OCI-LY7 (cell line): ENCODE measurements at regions not wholly inside any gene's neighbourhood (a gene's known extent, or its start where the extent isn't known, plus 50 kb on each side); places are given as distances from the start of the nearest gene placed in this dataset.
"Not testable (repeated sequence)": the region's sequence is repeated elsewhere in the genome, so short reads cannot be mapped to it uniquely, and the experiment has no call there.

Source experiments
- BruUV-seq: library from RNA; stranded (reverse); fragments of 400-500 nt; replicated peaks from 2 replicates; lab custom pipeline; 2021; lab: Mats Ljungman, UMichigan
- CTCF ChIA-PET: fragments of 300-600 bp; sonication (Branson Sonifier 250); formaldehyde crosslinking; loops from one replicate; lab custom pipeline; 2022; ENCODE audit warnings: antibody characterized with exemption; ENCODE audit not compliant: unreplicated experiment; lab: Charles Lee
- POLR2A ChIA-PET: fragments of 300-600 bp; sonication (Branson Sonifier 250); formaldehyde crosslinking; loops from one replicate; lab custom pipeline; 2022; ENCODE audit warnings: antibody characterized with exemption; lab: Charles Lee
- DNase-seq: peaks from one replicate; pipeline ENCODE4 v3.0.0-alpha.2; 2015; ENCODE audit warnings: low spot score
- H2AFZ ChIP-seq: fragments of 200-600 bp; sonication (generic), shearing (Covaris generic); 2 replicates; pipeline ENCODE4 v1.6.1; 2014; ENCODE audit warnings: mild to moderate bottlenecking, antibody characterized with exemption, low read length, moderate library complexity
- H3K27ac ChIP-seq: fragments of 200-600 bp; sonication (generic); 2 replicates; pipeline ENCODE4 v1.5.1; 2014; ENCODE audit warnings: mixed run types, low read depth, mild to moderate bottlenecking, moderate library complexity, low read length, inconsistent platforms; ENCODE audit not compliant: poor library complexity, severe bottlenecking
- H3K36me3 ChIP-seq: fragments of 200-600 bp; sonication (generic); 2 replicates; pipeline ENCODE4 v1.6.1; 2014; ENCODE audit warnings: mild to moderate bottlenecking, antibody characterized with exemption, low read length, moderate library complexity, mixed read lengths; ENCODE audit not compliant: insufficient read depth
- H3K4me1 ChIP-seq: fragments of 200-600 bp; sonication (generic); 2 replicates; pipeline ENCODE4 v1.5.1; 2014; ENCODE audit warnings: mild to moderate bottlenecking, low read length; ENCODE audit not compliant: insufficient read depth, poor library complexity, severe bottlenecking
- H3K4me2 ChIP-seq: fragments of 200-600 bp; sonication (generic); 2 replicates; pipeline ENCODE4 v1.6.1; 2014; ENCODE audit warnings: mild to moderate bottlenecking, low read length
- H3K4me3 ChIP-seq: fragments of 200-600 bp; sonication (generic); 2 replicates; pipeline ENCODE4 v1.5.1; 2014; ENCODE audit warnings: mild to moderate bottlenecking, low read depth, low read length; ENCODE audit not compliant: poor library complexity, severe bottlenecking
- H3K79me2 ChIP-seq: fragments of 200-600 bp; sonication (generic); 2 replicates; pipeline ENCODE4 v1.6.1; 2016; ENCODE audit warnings: low read depth, mild to moderate bottlenecking, low read length, moderate library complexity, mixed read lengths; ENCODE audit not compliant: insufficient read depth
- H3K9me2 ChIP-seq: fragments of 200-600 bp; sonication (generic); 2 replicates; pipeline ENCODE4 v1.6.1; 2016; ENCODE audit warnings: mild to moderate bottlenecking, low read length, mixed read lengths; ENCODE audit not compliant: insufficient read depth
- H3K9me3 ChIP-seq: fragments of 200-600 bp; sonication (generic); 2 replicates; pipeline ENCODE4 v1.6.1; 2014; ENCODE audit warnings: mild to moderate bottlenecking, mixed run types, low read length, mixed read lengths
- H4K20me1 ChIP-seq: fragments of 200-600 bp; sonication (generic); 2 replicates; pipeline ENCODE4 v1.6.1; 2014; ENCODE audit warnings: mild to moderate bottlenecking, antibody characterized with exemption, low read length, moderate library complexity, mixed read lengths; ENCODE audit not compliant: insufficient read depth
- EZH2phosphoT487 ChIP-seq: fragments of 200-600 bp; sonication (generic); IDR thresholded peaks from 2 replicates; pipeline ENCODE4 v1.6.1; 2018; ENCODE audit warnings: low read depth, borderline replicate concordance, mild to moderate bottlenecking, mixed run types, antibody characterized with exemption, low read length, moderate library complexity, mixed read lengths
- intact Hi-C: fragments of 100-400 bp; cut with micrococcal nuclease; formaldehyde crosslinking; loops from one replicate; pipeline ENCODE4 v1.10.0; 2022; ENCODE audit not compliant: unreplicated experiment
- TF ChIP-seq, protein P1 (sequence below): fragments of 200-600 bp; sonication (generic); conservative IDR thresholded peaks from 2 replicates; pipeline ENCODE4 v1.5.1; 2014; ENCODE audit warnings: mild to moderate bottlenecking, antibody characterized with exemption, low read length, moderate library complexity, mixed read lengths

DNA sequence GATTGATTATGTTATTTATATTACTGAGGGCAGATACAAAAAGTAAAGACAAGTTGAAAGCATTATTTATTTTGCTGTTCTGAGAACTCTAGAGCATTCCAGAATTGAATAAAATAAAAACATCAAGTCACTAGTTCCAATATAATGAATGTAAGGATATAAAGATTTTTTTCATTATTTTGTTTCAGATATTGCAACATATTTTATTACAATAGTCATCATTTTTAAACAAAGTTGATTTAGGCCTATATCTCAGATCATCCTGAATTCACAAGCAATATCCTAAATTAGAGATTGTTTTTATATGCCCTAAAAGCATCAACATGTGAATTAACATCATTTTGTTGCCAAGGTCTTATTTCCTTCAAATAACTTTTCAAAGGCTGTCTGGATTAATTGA, 535.6 kb upstream of the KCND2 start:
- no peaks in the 10 kb centered on the region for H3K4me1 ChIP-seq
- no peak for TF ChIP-seq EZH2phosphoT487
- TF ChIP-seq, protein P1, sequence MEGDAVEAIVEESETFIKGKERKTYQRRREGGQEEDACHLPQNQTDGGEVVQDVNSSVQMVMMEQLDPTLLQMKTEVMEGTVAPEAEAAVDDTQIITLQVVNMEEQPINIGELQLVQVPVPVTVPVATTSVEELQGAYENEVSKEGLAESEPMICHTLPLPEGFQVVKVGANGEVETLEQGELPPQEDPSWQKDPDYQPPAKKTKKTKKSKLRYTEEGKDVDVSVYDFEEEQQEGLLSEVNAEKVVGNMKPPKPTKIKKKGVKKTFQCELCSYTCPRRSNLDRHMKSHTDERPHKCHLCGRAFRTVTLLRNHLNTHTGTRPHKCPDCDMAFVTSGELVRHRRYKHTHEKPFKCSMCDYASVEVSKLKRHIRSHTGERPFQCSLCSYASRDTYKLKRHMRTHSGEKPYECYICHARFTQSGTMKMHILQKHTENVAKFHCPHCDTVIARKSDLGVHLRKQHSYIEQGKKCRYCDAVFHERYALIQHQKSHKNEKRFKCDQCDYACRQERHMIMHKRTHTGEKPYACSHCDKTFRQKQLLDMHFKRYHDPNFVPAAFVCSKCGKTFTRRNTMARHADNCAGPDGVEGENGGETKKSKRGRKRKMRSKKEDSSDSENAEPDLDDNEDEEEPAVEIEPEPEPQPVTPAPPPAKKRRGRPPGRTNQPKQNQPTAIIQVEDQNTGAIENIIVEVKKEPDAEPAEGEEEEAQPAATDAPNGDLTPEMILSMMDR: no peak
- no peak overlapping the region for H3K4me2 ChIP-seq
- no peak overlapping the region for H3K4me3 ChIP-seq
- no peaks in the 10 kb centered on the region for H3K9me2 ChIP-seq
- no peak overlapping the region for H2AFZ ChIP-seq
- no peaks in the 10 kb centered on the region for H3K79me2 ChIP-seq
- no peaks in the 10 kb centered on the region for H4K20me1 ChIP-seq
- no peak overlapping the region for H3K27ac ChIP-seq
- CTCF ChIA-PET: no interaction called here
- POLR2A ChIA-PET: no interaction called here
- no TSS peak for BruUV-seq
- H3K36me3 ChIP-seq: no peaks in the 10 kb centered on the region
- DNase-seq: no peak
- H3K9me3 ChIP-seq: no peaks in the 10 kb centered on the region
- intact Hi-C loops: no loop called here

DNA sequence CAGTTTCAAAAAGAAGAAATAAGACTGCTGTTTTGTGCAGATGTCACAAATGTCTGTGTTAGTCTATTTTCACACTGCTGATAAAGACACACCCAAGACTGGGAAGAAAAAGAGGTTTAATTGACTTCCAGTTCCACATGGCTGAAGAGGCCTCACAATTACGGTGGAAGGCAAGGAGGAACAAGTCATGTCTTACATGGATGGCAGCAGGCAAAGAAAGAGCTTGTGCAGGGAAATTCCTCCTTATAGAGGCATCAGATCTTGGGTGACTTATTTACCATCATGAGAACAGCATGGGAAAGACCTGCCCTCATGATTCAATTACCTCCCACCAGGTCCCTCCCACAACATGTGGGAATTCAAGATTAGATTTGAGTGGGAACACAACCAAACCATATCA, 527.7 kb upstream of the KCND2 start:
- H3K9me3 ChIP-seq, POLR2A ChIA-PET, H3K4me2 ChIP-seq, H2AFZ ChIP-seq, H3K4me3 ChIP-seq, BruUV-seq, DNase-seq, H3K9me2 ChIP-seq, intact Hi-C loops, H3K4me1 ChIP-seq, H3K36me3 ChIP-seq, H3K79me2 ChIP-seq, H3K27ac ChIP-seq, CTCF ChIA-PET, H4K20me1 ChIP-seq: not testable (repeated sequence)

DNA sequence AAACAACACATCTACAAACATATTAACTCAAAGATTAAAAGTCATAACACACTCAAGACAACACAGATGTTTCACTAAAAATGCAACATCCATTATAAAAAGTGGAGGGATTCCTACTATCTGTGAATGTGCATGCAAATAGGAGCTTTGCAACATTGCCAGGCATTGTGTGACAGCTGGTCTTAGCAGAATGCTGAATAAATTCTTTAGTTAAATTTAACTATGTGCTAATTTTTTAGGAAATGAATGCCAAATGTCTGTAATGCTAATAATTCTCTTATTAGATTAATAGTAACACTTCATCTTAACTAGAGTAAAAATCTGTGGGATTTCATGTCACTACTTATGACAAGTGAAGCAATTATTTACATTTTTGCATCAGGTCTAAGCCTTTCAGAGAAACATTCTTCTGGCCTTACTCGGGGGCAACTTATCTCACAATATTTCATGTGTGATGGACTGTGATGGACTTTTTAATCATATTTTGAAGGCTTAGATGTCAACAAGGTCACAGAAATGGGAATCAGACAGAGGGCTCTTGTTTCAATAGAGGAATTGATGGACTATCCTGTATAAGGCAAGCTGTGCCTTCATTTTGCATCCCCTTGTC, 524.6 kb upstream of the KCND2 start:
- CTCF ChIA-PET: no interaction called here
- POLR2A ChIA-PET: no interaction called here
- BruUV-seq: no TSS peak
- Histone ChIP-seq H4K20me1 (no peaks in the 10 kb centered on the region), H3K4me2 (no peak overlapping the region), H3K79me2 (no peaks in the 10 kb centered on the region), H3K9me3 (no peaks in the 10 kb centered on the region), H3K27ac (no peak overlapping the region), H2AFZ (no peak overlapping the region), H3K4me1 (no peaks in the 10 kb centered on the region), H3K9me2 (no peaks in the 10 kb centered on the region), H3K36me3 (no peaks in the 10 kb centered on the region), H3K4me3 (no peak overlapping the region)
- intact Hi-C loops: no loop called here
- DNase-seq: no peak
- TF ChIP-seq EZH2phosphoT487: no peak
- TF ChIP-seq, protein P1: no peak
